ENCODE measurements at regions not wholly inside any gene's neighbourhood (a gene's known extent, or its start where the extent isn't known, plus 50 kb on each side); places are given as distances from the start of the nearest gene placed in this dataset.

- TF ChIP-seq CTCF (IDR thresholded peaks at IDR 0.05; ENCODE audit: insufficient read depth, missing control alignments): no peak
- no peak for DNase-seq (ENCODE audit: insufficient read length, low spot score)
- no peak for FAIRE-seq
Observed at GRCh38 chr9:96125624-96126023, 176.4 kb downstream of the HSD17B3 start.

- DNase-seq (ENCODE audit: insufficient read length, low spot score) (no peak), FAIRE-seq (no peak)
- no peak for TF ChIP-seq CTCF (IDR thresholded peaks at IDR 0.05; ENCODE audit: insufficient read depth, missing control alignments)
Observed at GRCh38 chr9:96122751-96123150, 179.2 kb downstream of the HSD17B3 start.

GRCh38 chr9:96122282-96122681 lies 179.7 kb downstream of the HSD17B3 start:
- TF ChIP-seq CTCF (IDR thresholded peaks at IDR 0.05; ENCODE audit: insufficient read depth, missing control alignments): no peak
- DNase-seq (ENCODE audit: insufficient read length, low spot score) (no peak), FAIRE-seq (no peak)

- DNase-seq (ENCODE audit: insufficient read length, low spot score): no peak
- no peak for TF ChIP-seq CTCF (IDR thresholded peaks at IDR 0.05; ENCODE audit: insufficient read depth, missing control alignments)
Observed at GRCh38 chr9:96121136-96121535, 180.8 kb downstream of the HSD17B3 start.

GRCh38 chr9:96117398-96118080 lies 184.4 kb downstream of the HSD17B3 start:
- DNase-seq (ENCODE audit: insufficient read length, low spot score) (no peak), FAIRE-seq (no peak)
- no peak for TF ChIP-seq CTCF (IDR thresholded peaks at IDR 0.05; ENCODE audit: insufficient read depth, missing control alignments)

More at GRCh38 chr9:96121136-96121535, 180.8 kb downstream of the HSD17B3 start:
- FAIRE-seq: no peak

- DNase-seq (ENCODE audit: insufficient read length, low spot score) (no peak), FAIRE-seq (no peak)
- TF ChIP-seq CTCF (IDR thresholded peaks at IDR 0.05; ENCODE audit: insufficient read depth, missing control alignments): no peak
Observed at GRCh38 chr9:96116275-96117064, 185.5 kb downstream of the HSD17B3 start.

- DNase-seq (ENCODE audit: insufficient read length, low spot score) (no peak), FAIRE-seq (no peak)
- TF ChIP-seq CTCF (IDR thresholded peaks at IDR 0.05; ENCODE audit: insufficient read depth, missing control alignments): no peak
Observed at GRCh38 chr9:96115836-96116235, 186.1 kb downstream of the HSD17B3 start.

Measured in D721Med (cell line).